ENCODE measurements at regions not wholly inside any gene's neighbourhood (a gene's known extent, or its start where the extent isn't known, plus 50 kb on each side); places are given as distances from the start of the nearest gene placed in this dataset.
"Not testable (repeated sequence)": the region's sequence is repeated elsewhere in the genome, so short reads cannot be mapped to it uniquely, and the experiment has no call there.

- TF ChIP-seq OSR1 (CRISPR knock-in tag; IDR thresholded peaks at IDR 0.05) (no peak), ZFP3 (CRISPR knock-in tag; IDR thresholded peaks at IDR 0.05) (no peak), TOX (CRISPR knock-in tag; IDR thresholded peaks at IDR 0.05; ENCODE audit: borderline replicate concordance) (no peak), ZNF70 (CRISPR knock-in tag; IDR thresholded peaks at IDR 0.05) (no peak), TSHZ2 (CRISPR knock-in tag; IDR thresholded peaks at IDR 0.05) (no peak), RARB (CRISPR knock-in tag; IDR thresholded peaks at IDR 0.05) (no peak)
- no peak for ATAC-seq
Observed at GRCh38 chr14:106347890-106348755, 821.7 kb downstream of the TMEM121 start.

GRCh38 chr14:106348873-106349540 lies 822.6 kb downstream of the TMEM121 start:
- ATAC-seq, result peak; percentile 41; the same call in 2 of the 3 replicates
- 0 out of 2 replicates have a peak, but pooled peaks have one; percentile 19 for TF ChIP-seq SNAI2 (CRISPR knock-in tag; IDR thresholded peaks at IDR 0.05)

GRCh38 chr14:106349678-106350457 lies 823.5 kb downstream of the TMEM121 start:
- ATAC-seq, result not testable (repeated sequence)

GRCh38 chr14:106355007-106355791 lies 828.8 kb downstream of the TMEM121 start:
- not testable (repeated sequence) for ATAC-seq

GRCh38 chr14:106355881-106356642 lies 829.7 kb downstream of the TMEM121 start:
- not testable (repeated sequence) for ATAC-seq

- not testable (repeated sequence) for ATAC-seq
Observed at GRCh38 chr14:106356643-106356930, 830.2 kb downstream of the TMEM121 start.

- peak; percentile 56 for ATAC-seq
Observed at GRCh38 chr14:106359157-106359887, 832.9 kb downstream of the TMEM121 start.

GRCh38 chr14:106365371-106365770 lies 839.0 kb downstream of the TMEM121 start:
- ATAC-seq, result not testable (repeated sequence)

- ATAC-seq, result not testable (repeated sequence)
Observed at GRCh38 chr14:106365894-106366293, 839.5 kb downstream of the TMEM121 start.

- ATAC-seq, result not testable (repeated sequence)
Observed at GRCh38 chr14:106366971-106367370, 840.6 kb downstream of the TMEM121 start.

GRCh38 chr14:106369456-106369855 lies 843.1 kb downstream of the TMEM121 start:
- not testable (repeated sequence) for ATAC-seq
